Type B pancreatic cell (in vitro differentiated cells): ENCODE measurements at regions not wholly inside any gene's neighbourhood (a gene's known extent, or its start where the extent isn't known, plus 50 kb on each side); places are given as distances from the start of the nearest gene placed in this dataset.

Source experiments
- DNase-seq: peaks from one replicate; pipeline ENCODE4 v3.0.0; 2021; ENCODE audit warnings: mixed read lengths; ENCODE audit not compliant: unreplicated experiment; ENCODE audit errors: extremely low spot score
- H3K27ac Mint-ChIP-seq: 2 replicates; pipeline ENCODE4 v1.8.0; 2021; ENCODE audit warnings: mild to moderate bottlenecking, mixed read lengths
- H3K27me3 Mint-ChIP-seq: 2 replicates; pipeline ENCODE4 v1.8.0; 2021; ENCODE audit warnings: mixed read lengths
- H3K36me3 Mint-ChIP-seq: 2 replicates; pipeline ENCODE4 v1.8.0; 2021; ENCODE audit warnings: mixed read lengths
- H3K4me1 Mint-ChIP-seq: one replicate; pipeline ENCODE4 v1.8.0; 2021; ENCODE audit warnings: mixed read lengths; ENCODE audit not compliant: unreplicated experiment
- H3K4me3 Mint-ChIP-seq: 2 replicates; pipeline ENCODE4 v1.8.0; 2021; ENCODE audit warnings: mild to moderate bottlenecking, mixed read lengths
- H3K9me3 Mint-ChIP-seq: 2 replicates; pipeline ENCODE4 v1.8.0; 2021; ENCODE audit warnings: mixed read lengths
- TF ChIP-seq, protein P1 (sequence below): fragments of 200-600 bp; sonication (generic); conservative IDR thresholded peaks from 2 replicates; pipeline ENCODE4 v1.5.0; 2021; ENCODE audit warnings: antibody characterized with exemption, mild to moderate bottlenecking

DNA sequence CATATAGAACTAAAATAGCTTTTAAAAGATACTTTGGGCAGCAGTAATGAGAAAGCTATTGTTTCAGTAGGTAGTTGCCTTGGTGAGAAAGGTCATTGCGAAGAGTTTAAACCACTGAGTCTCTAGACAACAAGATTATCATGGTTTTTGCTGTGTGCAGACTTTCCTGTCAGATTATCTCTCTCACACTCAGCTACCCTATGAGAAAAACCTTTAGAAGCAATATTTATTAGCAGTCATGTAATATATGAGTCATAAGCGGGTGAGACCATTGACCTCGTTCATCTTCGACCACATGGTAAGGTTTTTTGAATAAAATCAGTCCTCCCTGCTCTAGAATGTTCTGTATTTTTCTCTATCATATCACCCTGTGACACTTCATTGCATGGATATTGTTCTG, 59.9 kb downstream of the GPR65 start:
- Mint-ChIP-seq H3K27me3 (no peaks in the 10 kb centered on the region), H3K4me3 (no peak overlapping the region), H3K4me1 (no peaks in the 10 kb centered on the region), H3K36me3 (no peaks in the 10 kb centered on the region), H3K27ac (no peak overlapping the region), H3K9me3 (no peaks in the 10 kb centered on the region)
- TF ChIP-seq, protein P1, sequence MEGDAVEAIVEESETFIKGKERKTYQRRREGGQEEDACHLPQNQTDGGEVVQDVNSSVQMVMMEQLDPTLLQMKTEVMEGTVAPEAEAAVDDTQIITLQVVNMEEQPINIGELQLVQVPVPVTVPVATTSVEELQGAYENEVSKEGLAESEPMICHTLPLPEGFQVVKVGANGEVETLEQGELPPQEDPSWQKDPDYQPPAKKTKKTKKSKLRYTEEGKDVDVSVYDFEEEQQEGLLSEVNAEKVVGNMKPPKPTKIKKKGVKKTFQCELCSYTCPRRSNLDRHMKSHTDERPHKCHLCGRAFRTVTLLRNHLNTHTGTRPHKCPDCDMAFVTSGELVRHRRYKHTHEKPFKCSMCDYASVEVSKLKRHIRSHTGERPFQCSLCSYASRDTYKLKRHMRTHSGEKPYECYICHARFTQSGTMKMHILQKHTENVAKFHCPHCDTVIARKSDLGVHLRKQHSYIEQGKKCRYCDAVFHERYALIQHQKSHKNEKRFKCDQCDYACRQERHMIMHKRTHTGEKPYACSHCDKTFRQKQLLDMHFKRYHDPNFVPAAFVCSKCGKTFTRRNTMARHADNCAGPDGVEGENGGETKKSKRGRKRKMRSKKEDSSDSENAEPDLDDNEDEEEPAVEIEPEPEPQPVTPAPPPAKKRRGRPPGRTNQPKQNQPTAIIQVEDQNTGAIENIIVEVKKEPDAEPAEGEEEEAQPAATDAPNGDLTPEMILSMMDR: no peak
- no peak for DNase-seq

DNA sequence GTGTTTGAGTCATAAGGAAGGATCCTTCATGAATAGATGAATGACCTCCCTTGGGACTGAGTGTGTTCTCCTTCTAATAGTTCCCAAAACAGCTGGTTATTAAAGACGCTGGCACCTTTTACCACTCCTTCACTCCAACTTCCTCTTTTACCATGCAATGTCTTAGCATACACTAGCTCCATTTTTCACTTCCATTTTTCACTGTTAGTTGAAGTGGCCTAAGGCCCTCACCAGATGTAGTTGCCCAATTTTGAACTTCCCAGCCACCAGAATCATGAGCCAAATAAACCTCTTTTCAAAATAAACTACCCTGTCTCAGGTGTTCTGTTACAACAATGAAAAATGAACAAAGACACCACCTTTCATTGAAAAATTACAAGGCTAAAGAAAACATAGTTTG, 64.7 kb downstream of the GPR65 start:
- TF ChIP-seq, protein P1: no peak
- H3K27ac Mint-ChIP-seq: no peak overlapping the region
- no peak overlapping the region for H3K4me3 Mint-ChIP-seq
- no peaks in the 10 kb centered on the region for H3K36me3 Mint-ChIP-seq
- no peaks in the 10 kb centered on the region for H3K4me1 Mint-ChIP-seq
- no peaks in the 10 kb centered on the region for H3K9me3 Mint-ChIP-seq
- H3K27me3 Mint-ChIP-seq: no peaks in the 10 kb centered on the region
- DNase-seq: no peak

DNA sequence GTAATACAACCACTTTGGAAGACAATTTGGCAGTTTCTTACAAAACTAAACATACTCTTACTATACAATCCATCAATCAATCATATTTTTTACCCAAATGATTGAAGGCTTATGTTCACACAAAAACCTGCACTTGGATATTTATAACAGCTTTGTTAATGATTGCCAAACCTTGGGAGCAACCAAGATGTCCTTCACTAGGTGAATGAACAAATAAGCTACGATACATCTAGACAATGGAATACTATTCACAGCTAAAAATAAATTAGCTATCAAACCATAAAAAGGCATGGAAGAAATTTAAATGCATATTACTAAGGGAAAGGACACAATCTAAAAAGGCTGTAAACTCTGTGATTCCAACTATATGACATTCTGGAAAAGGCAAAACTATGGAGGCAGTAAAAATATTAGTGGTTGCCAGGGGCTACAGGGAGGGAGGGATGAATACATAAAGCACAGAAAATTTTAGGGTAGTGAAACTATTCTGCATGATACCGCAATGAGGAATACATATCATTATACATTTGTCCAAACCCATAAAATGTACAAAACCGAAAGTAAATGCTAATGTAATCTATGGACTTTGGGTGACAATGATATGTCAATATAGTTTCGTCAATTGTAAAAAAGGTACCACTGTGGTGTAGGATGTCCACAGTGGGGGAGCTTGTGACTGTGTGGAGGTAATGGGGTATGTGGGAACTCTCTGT, 70.5 kb downstream of the GPR65 start:
- Mint-ChIP-seq H3K36me3 (no peaks in the 10 kb centered on the region), H3K9me3 (no peaks in the 10 kb centered on the region), H3K4me1 (no peaks in the 10 kb centered on the region), H3K4me3 (no peak overlapping the region), H3K27me3 (peaks cover 9% of the 10 kb centered on the region), H3K27ac (no peak overlapping the region)
- TF ChIP-seq, protein P1: no peak
- DNase-seq: no peak

DNA sequence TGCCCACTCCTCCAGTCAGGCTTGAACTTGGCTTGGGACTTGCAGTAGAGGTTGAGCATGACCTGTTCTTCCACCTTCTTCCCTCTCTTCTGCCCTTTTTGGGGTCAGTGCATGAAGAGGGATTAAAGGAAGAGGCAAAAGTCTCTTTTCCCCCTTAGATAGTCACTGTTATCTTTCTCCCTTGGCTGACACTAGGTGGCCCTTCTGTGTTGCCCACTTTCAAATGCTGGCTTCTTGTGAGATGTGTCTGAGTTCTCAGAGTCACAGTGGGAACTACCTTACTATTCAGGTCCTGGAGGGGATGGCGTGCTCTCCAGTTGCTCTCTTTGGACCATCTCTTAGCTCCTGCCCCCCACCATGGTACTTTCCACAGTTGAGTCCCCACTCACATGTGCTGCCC, 73.6 kb downstream of the GPR65 start:
- Mint-ChIP-seq H3K4me3 (no peak overlapping the region), H3K9me3 (no peaks in the 10 kb centered on the region), H3K27me3 (peaks cover 9% of the 10 kb centered on the region), H3K4me1 (no peaks in the 10 kb centered on the region), H3K36me3 (no peaks in the 10 kb centered on the region), H3K27ac (no peak overlapping the region)
- TF ChIP-seq, protein P1: no peak
- DNase-seq: no peak

DNA sequence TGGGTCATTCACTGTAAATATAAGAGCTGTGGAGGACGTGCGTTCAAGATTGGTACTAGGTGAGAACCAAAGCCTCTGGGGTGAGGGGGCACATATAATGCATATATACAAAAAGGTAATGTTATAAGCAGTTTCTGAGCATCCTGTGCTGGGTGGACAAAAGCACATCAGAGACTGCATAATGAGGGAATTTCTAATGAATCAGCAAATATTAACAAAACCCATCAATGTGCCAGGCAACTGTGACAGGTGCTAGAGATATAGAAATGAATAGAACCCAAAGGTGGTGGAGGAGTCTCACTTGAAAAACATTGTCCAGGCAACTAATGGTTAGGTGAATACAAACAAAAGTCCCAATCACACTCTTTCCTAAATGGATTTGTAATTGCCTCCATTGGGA, 74.7 kb downstream of the GPR65 start:
- H3K27ac Mint-ChIP-seq: no peak overlapping the region
- H3K4me3 Mint-ChIP-seq: no peak overlapping the region
- H3K27me3 Mint-ChIP-seq: peaks cover 9% of the 10 kb centered on the region
- TF ChIP-seq, protein P1: no peak
- no peaks in the 10 kb centered on the region for H3K4me1 Mint-ChIP-seq
- DNase-seq: no peak
- H3K9me3 Mint-ChIP-seq: no peaks in the 10 kb centered on the region
- no peaks in the 10 kb centered on the region for H3K36me3 Mint-ChIP-seq
